CD14-positive monocyte (primary cell): ENCODE measurements at regions not wholly inside any gene's neighbourhood (a gene's known extent, or its start where the extent isn't known, plus 50 kb on each side); places are given as distances from the start of the nearest gene placed in this dataset.

Experiments used
- DNase-seq, 3 donors: peaks; one replicate each; pipeline ENCODE4 v3.0.0-alpha.2; 2011 to 2022
- H2AFZ ChIP-seq: 2 replicates; pipeline ENCODE4 v1.6.0; 2012; ENCODE audit warnings: mild to moderate bottlenecking, low read depth, low read length, inconsistent platforms; ENCODE audit not compliant: insufficient read depth, poor library complexity, severe bottlenecking
- H3K27ac ChIP-seq, 2 donors: 1 replicate in 1 of 2; 2 replicates in 1 of 2; pipeline ENCODE4 v1.5.1; 2012 to 2013; ENCODE audit warnings: low read length in 2 of 2, control low read depth in 1 of 2, inconsistent platforms in 1 of 2, low read depth in 1 of 2, mild to moderate bottlenecking in 1 of 2
- H3K27me3 ChIP-seq, 2 donors: one replicate each; pipeline versions ENCODE4 v1.6.0 to v1.6.1; 2011 to 2013; ENCODE audit warnings: low read length in 2 of 2; ENCODE audit not compliant: control insufficient read depth in 2 of 2, insufficient read depth in 2 of 2
- H3K36me3 ChIP-seq, 2 donors: replicated peaks in 1 of 2; 1 replicate in 1 of 2; 2 replicates in 1 of 2; pipeline versions ENCODE4 v1.5.1 to v1.6.1; 2012 to 2013; ENCODE audit warnings: low read length in 2 of 2, control low read depth in 1 of 2, inconsistent platforms in 1 of 2, mild to moderate bottlenecking in 1 of 2; ENCODE audit not compliant: insufficient read depth in 2 of 2, control insufficient read depth in 1 of 2
- H3K4me1 ChIP-seq, 2 donors: 1 replicate in 1 of 2; 2 replicates in 1 of 2; pipeline versions ENCODE4 v1.5.1 to v1.6.1; 2012 to 2013; ENCODE audit warnings: low read length in 2 of 2, control low read depth in 1 of 2, inconsistent platforms in 1 of 2, mild to moderate bottlenecking in 1 of 2, moderate library complexity in 1 of 2; ENCODE audit not compliant: insufficient read depth in 2 of 2, control insufficient read depth in 1 of 2
- H3K4me2 ChIP-seq: replicated peaks from 2 replicates; pipeline ENCODE3; 2012; ENCODE audit warnings: low read length, moderate library complexity, mild to moderate bottlenecking; ENCODE audit not compliant: poor library complexity, severe bottlenecking; ENCODE audit errors: extremely low read depth
- H3K4me3 ChIP-seq, 3 experiments: fragments of 200-600 bp in 1 of 3; sonication (generic) in 1 of 3; replicated peaks in 1 of 3; 1 replicate in 2 of 3; 2 replicates in 1 of 3; pipeline ENCODE4 v1.5.1; 2011 to 2013; ENCODE audit warnings: low read length in 3 of 3, mild to moderate bottlenecking in 3 of 3, control low read depth in 2 of 3, low read depth in 2 of 3, inconsistent platforms in 1 of 3, moderate library complexity in 1 of 3
- H3K79me2 ChIP-seq: 2 replicates; pipeline ENCODE4 v1.6.0; 2012; ENCODE audit warnings: mild to moderate bottlenecking, control low read depth, inconsistent platforms, low read length, moderate library complexity; ENCODE audit not compliant: insufficient read depth
- H3K9ac ChIP-seq: 2 replicates; pipeline ENCODE4 v1.6.0; 2017; ENCODE audit warnings: low read length, mild to moderate bottlenecking; ENCODE audit not compliant: insufficient read depth, poor library complexity, severe bottlenecking
- H3K9me3 ChIP-seq, 2 donors: replicated peaks in 1 of 2; 1 replicate in 1 of 2; 2 replicates in 1 of 2; pipeline versions ENCODE4 v1.5.1 to v1.6.1; 2012 to 2013; ENCODE audit warnings: low read length in 2 of 2, control low read depth in 1 of 2; ENCODE audit not compliant: control insufficient read depth in 1 of 2, insufficient read depth in 1 of 2
- H4K20me1 ChIP-seq: 2 replicates; pipeline ENCODE4 v1.6.0; 2012; ENCODE audit warnings: mild to moderate bottlenecking, low read length, control low read depth, moderate library complexity; ENCODE audit not compliant: insufficient read depth
- H3K27ac Mint-ChIP-seq, 7 donors: one replicate each; pipeline ENCODE4 v1.8.0; 2020; ENCODE audit warnings: mild to moderate bottlenecking in 7 of 7, mixed read lengths in 7 of 7, moderate library complexity in 6 of 7, inconsistent platforms in 2 of 7
- H3K27me3 Mint-ChIP-seq, 3 donors: one replicate each; pipeline ENCODE4 v1.8.0; 2021 to 2022; ENCODE audit warnings: low read depth in 3 of 3, mild to moderate bottlenecking in 3 of 3, mixed read lengths in 3 of 3, moderate library complexity in 3 of 3, inconsistent platforms in 1 of 3
- H3K36me3 Mint-ChIP-seq, 2 donors: one replicate each; pipeline ENCODE4 v1.8.0; 2020; ENCODE audit warnings: mixed read lengths in 2 of 2, inconsistent platforms in 1 of 2, mild to moderate bottlenecking in 1 of 2
- H3K4me1 Mint-ChIP-seq: one replicate; pipeline ENCODE4 v1.8.0; 2020; ENCODE audit warnings: mild to moderate bottlenecking, mixed read lengths
- H3K4me3 Mint-ChIP-seq, 2 donors: one replicate each; pipeline ENCODE4 v1.8.0; 2020; ENCODE audit warnings: mild to moderate bottlenecking in 2 of 2, mixed read lengths in 2 of 2, moderate library complexity in 1 of 2
- H3K9me3 Mint-ChIP-seq, 7 donors: one replicate each; pipeline ENCODE4 v1.8.0; 2020 to 2022; ENCODE audit warnings: mixed read lengths in 7 of 7, mild to moderate bottlenecking in 6 of 7, moderate library complexity in 6 of 7, inconsistent platforms in 2 of 7
- WGBS: methylation state at CpG from one replicate; pipeline ENCODE4 v1.1.5; 2013; ENCODE audit warnings: missing lambda C conversion rate; ENCODE audit not compliant: insufficient coverage; 5-methylcytosine and 5-hydroxymethylcytosine counted together
- intact Hi-C, 2 donors: fragments of 100-400 bp; cut with micrococcal nuclease; formaldehyde crosslinking; loops; one replicate each; pipeline versions ENCODE4 v1.15.0 to v1.15.1; 2023
- TF ChIP-seq, protein P1 (sequence below): fragments of 200-600 bp; IDR thresholded peaks from one replicate; pipeline ENCODE4 v1.8.0; 2022; ENCODE audit warnings: antibody characterized with exemption, mild to moderate bottlenecking

GRCh38 chr21:32132881-32133280, 146.0 kb downstream of the MIS18A start:
- H3K9me3 Mint-ChIP-seq, result peaks cover 7 to 25% (median 17%) of the 10 kb centered on the region in 7 donors
- H3K27ac Mint-ChIP-seq, result no peak overlapping the region
- no peak overlapping the region for H3K4me3 Mint-ChIP-seq
- H3K4me1 Mint-ChIP-seq, result no peaks in the 10 kb centered on the region
- Histone ChIP-seq H3K9ac (no peak overlapping the region), H3K9me3 (peaks cover 8 to 16% of the 10 kb centered on the region in 2 donors), H3K27me3 (no peaks in the 10 kb centered on the region), H2AFZ (no peak overlapping the region), H3K79me2 (no peaks in the 10 kb centered on the region), H3K4me1 (no peaks in the 10 kb centered on the region), H3K36me3 (no peaks in the 10 kb centered on the region), H3K4me2 (no peak overlapping the region), H4K20me1 (no peaks in the 10 kb centered on the region), H3K27ac (no peak overlapping the region), H3K4me3 (no peak overlapping the region)
- no peaks in the 10 kb centered on the region for H3K36me3 Mint-ChIP-seq
- DNase-seq, result no peak
- TF ChIP-seq, protein P1, sequence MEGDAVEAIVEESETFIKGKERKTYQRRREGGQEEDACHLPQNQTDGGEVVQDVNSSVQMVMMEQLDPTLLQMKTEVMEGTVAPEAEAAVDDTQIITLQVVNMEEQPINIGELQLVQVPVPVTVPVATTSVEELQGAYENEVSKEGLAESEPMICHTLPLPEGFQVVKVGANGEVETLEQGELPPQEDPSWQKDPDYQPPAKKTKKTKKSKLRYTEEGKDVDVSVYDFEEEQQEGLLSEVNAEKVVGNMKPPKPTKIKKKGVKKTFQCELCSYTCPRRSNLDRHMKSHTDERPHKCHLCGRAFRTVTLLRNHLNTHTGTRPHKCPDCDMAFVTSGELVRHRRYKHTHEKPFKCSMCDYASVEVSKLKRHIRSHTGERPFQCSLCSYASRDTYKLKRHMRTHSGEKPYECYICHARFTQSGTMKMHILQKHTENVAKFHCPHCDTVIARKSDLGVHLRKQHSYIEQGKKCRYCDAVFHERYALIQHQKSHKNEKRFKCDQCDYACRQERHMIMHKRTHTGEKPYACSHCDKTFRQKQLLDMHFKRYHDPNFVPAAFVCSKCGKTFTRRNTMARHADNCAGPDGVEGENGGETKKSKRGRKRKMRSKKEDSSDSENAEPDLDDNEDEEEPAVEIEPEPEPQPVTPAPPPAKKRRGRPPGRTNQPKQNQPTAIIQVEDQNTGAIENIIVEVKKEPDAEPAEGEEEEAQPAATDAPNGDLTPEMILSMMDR, result no peak
- WGBS, result 83% methylated on average over 2 of the region's 2 CpGs
- H3K27me3 Mint-ChIP-seq, result peaks cover 0 to 3% (median 0%) of the 10 kb centered on the region in 3 donors
- intact Hi-C loops, result no loop called here

GRCh38 chr21:32132409-32132808, 146.4 kb downstream of the MIS18A start:
- Histone ChIP-seq H3K4me3 (no peak overlapping the region), H3K36me3 (no peaks in the 10 kb centered on the region), H3K9me3 (peaks cover 8 to 18% of the 10 kb centered on the region in 2 donors), H3K4me1 (no peaks in the 10 kb centered on the region), H3K27ac (no peak overlapping the region), H3K27me3 (no peaks in the 10 kb centered on the region), H4K20me1 (no peaks in the 10 kb centered on the region), H3K79me2 (no peaks in the 10 kb centered on the region), H3K4me2 (no peak overlapping the region), H2AFZ (no peak overlapping the region), H3K9ac (no peak overlapping the region)
- Mint-ChIP-seq H3K4me1 (no peaks in the 10 kb centered on the region), H3K9me3 (peaks cover 3 to 24% (median 17%) of the 10 kb centered on the region in 7 donors), H3K27me3 (peaks cover 0 to 5% (median 0%) of the 10 kb centered on the region in 3 donors), H3K4me3 (no peak overlapping the region), H3K36me3 (no peaks in the 10 kb centered on the region), H3K27ac (no peak overlapping the region)
- 80% methylated on average over 1 of the region's 3 CpGs for WGBS
- intact Hi-C loops, result no loop called here
- DNase-seq, result no peak
- TF ChIP-seq, protein P1, result no peak
